ENCODE measurements at regions not wholly inside any gene's neighbourhood (a gene's known extent, or its start where the extent isn't known, plus 50 kb on each side); places are given as distances from the start of the nearest gene placed in this dataset.

GRCh38 chr5:117143406-117143805 lies 568.8 kb upstream of the SEMA6A start:
- Histone ChIP-seq H2BK5ac (ENCODE audit: insufficient read length, low read length) (no peak overlapping the region), H2AFZ (ENCODE audit: low read length) (no peak overlapping the region)

More at GRCh38 chr5:117143406-117143805, 568.8 kb upstream of the SEMA6A start:
- Mint-ChIP-seq H3K27ac (no peak overlapping the region), H3K27me3 (ENCODE audit: low read depth) (no peaks in the 10 kb centered on the region), H3K4me1 (peaks cover 0 to 2% of the 10 kb centered on the region in 2 experiments; a peak in 2 of 4 replicates), H3K9me3 (no peaks in the 10 kb centered on the region), H3K4me3 (no peak overlapping the region), H3K36me3 (ENCODE audit: insufficient read depth in 1 of 3, low read depth in 3 of 3) (no peaks in the 10 kb centered on the region; a peak in 1 of 7 replicates)
- H3K9me3 ChIP-seq (ENCODE audit: control insufficient read depth, low read depth, low read length) = no peaks in the 10 kb centered on the region
- H3K9ac ChIP-seq (ENCODE audit: extremely low read depth, insufficient read length, low read length) = no peak overlapping the region
- no peak overlapping the region for H4K8ac ChIP-seq (replicated peaks; ENCODE audit: insufficient read length, low read depth, low read length)
- TF ChIP-seq, protein P1, sequence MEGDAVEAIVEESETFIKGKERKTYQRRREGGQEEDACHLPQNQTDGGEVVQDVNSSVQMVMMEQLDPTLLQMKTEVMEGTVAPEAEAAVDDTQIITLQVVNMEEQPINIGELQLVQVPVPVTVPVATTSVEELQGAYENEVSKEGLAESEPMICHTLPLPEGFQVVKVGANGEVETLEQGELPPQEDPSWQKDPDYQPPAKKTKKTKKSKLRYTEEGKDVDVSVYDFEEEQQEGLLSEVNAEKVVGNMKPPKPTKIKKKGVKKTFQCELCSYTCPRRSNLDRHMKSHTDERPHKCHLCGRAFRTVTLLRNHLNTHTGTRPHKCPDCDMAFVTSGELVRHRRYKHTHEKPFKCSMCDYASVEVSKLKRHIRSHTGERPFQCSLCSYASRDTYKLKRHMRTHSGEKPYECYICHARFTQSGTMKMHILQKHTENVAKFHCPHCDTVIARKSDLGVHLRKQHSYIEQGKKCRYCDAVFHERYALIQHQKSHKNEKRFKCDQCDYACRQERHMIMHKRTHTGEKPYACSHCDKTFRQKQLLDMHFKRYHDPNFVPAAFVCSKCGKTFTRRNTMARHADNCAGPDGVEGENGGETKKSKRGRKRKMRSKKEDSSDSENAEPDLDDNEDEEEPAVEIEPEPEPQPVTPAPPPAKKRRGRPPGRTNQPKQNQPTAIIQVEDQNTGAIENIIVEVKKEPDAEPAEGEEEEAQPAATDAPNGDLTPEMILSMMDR (conservative IDR thresholded peaks at IDR 0.05) = no peak
- H3K79me1 ChIP-seq (ENCODE audit: insufficient read depth, low read depth, low read length, poor library complexity, severe bottlenecking) = no peaks in the 10 kb centered on the region
- no peak overlapping the region for H4K5ac ChIP-seq (ENCODE audit: insufficient read length, low read depth, low read length)
- H3K27me3 ChIP-seq (ENCODE audit: insufficient read depth, low read length) = no peaks in the 10 kb centered on the region
- H2BK20ac ChIP-seq (ENCODE audit: low read depth, low read length, poor library complexity, severe bottlenecking) = no peak overlapping the region
- no peak for DNase-seq
- H2BK12ac ChIP-seq (ENCODE audit: insufficient read length, low read depth, low read length) = no peak overlapping the region
- H3T11ph ChIP-seq (ENCODE audit: low read length) = no peak overlapping the region
- no peak overlapping the region for H3K4me2 ChIP-seq (ENCODE audit: insufficient read depth, insufficient read length, low read length)
- no peak overlapping the region for H4K91ac ChIP-seq (ENCODE audit: insufficient read length, low read depth, low read length)
- H2AK5ac ChIP-seq (ENCODE audit: insufficient read length, low read length) = no peak overlapping the region
- no peak overlapping the region for H3K56ac ChIP-seq (ENCODE audit: insufficient read length, low read depth, low read length)
- H2BK120ac ChIP-seq (ENCODE audit: low read depth, low read length, poor library complexity, severe bottlenecking) = no peak overlapping the region
- H4K20me1 ChIP-seq (ENCODE audit: control insufficient read depth, insufficient read depth, insufficient read length) = no peaks in the 10 kb centered on the region
- no peaks in the 10 kb centered on the region for H3K79me2 ChIP-seq (ENCODE audit: insufficient read depth, low read length)
- no peak overlapping the region for H2BK15ac ChIP-seq (ENCODE audit: low read depth, low read length)
- no peaks in the 10 kb centered on the region for H3K4me1 ChIP-seq (ENCODE audit: insufficient read depth, low read length)
- H3K18ac ChIP-seq (ENCODE audit: insufficient read length, low read depth, low read length) = no peak overlapping the region
- H3K27ac ChIP-seq (ENCODE audit: insufficient read length, low read depth, low read length) = no peak overlapping the region
- H3K4ac ChIP-seq (ENCODE audit: low read depth, low read length) = no peak overlapping the region
- no peak overlapping the region for H3K23ac ChIP-seq (ENCODE audit: insufficient read length, low read depth, low read length)
- no peaks in the 10 kb centered on the region for H3K23me2 ChIP-seq (ENCODE audit: insufficient read length, low read depth, low read length, poor library complexity, severe bottlenecking)
- H3K14ac ChIP-seq (ENCODE audit: insufficient read depth, low read length) = no peak overlapping the region
